HG02852 (cell line): ENCODE measurements at regions not wholly inside any gene's neighbourhood (a gene's known extent, or its start where the extent isn't known, plus 50 kb on each side); places are given as distances from the start of the nearest gene placed in this dataset.

Experiments
- ATAC-seq: cut with Tn5 transposase; IDR thresholded peaks from one replicate; pipeline ENCODE4 v1.9.1; 2021; ENCODE audit warnings: mild to moderate bottlenecking, moderate library complexity; ENCODE audit not compliant: unreplicated experiment

DNA sequence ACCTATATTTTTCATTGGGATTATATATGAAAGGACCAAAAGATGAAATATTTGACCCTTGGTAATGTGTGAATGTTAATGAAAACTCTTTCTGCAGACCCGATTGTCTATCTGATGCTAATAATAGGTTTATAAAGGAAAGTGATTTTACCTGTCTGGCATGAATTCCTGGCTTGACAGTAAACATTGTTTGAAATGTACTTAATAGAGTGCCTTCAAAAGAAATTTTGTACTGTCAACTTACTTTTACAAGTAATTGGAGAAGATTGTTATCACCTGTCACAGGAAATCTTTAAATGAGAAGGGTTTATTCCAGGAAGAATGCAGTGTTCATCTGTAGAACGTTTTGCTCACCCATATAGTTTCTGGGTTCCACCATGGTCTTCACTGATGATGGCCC is 588.2 kb downstream of the INHBA start:
- ATAC-seq: no peak

DNA sequence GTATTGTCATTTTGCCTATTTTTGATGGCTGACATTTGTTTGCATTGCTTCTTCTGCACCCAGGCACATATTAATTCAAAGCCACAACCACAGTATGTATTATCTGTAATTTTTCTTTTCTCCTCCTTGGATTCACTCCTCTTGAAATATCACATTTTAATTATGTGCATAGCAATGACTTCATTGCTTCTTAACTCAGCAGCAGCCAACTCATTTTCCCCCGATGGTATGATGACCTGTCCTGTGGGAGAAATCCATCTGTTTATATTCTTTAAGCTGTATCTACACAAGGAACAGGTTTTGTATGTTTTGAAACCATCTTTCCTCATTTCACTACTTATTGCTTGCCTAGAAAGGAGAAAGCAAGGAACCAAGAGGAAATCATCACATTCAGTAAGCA is 588.8 kb downstream of the INHBA start:
- no peak for ATAC-seq

DNA sequence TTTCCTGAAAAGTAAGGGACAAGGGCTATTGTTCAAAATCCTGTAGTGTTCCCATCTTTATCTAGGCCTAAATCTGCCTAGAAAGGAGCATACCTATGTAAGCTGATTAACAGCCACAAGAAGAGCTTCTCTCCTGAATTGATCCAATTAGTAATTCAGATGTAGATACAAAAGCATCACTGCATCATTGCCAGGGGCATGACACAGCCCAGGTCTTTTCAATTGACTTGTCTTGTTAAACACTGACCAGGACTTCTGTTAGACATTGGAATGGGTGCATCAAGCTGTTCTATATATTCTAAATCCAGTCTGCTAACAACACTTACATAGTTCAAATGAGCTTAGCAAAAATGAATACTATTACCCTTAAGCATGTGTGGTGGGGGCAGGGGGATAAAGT is 589.2 kb downstream of the INHBA start:
- no peak for ATAC-seq

DNA sequence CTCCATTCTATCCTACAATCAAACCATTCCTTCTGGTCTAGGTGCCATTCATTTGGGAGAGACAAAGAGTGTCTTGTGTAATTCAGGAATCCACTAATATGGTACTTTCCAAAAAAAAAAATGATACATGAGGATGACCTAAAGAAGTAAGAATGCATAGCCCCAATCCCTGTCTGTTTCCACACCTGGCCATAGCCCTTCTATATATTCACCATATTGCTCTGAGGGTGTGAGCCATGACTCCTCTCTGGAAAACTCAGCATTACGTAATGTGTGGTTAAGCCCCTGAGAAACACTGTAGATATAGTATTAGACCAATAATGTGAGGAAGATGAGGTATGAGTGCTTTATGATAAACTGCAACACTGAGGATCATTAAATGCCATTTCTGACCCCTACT is 592.7 kb downstream of the INHBA start:
- no peak for ATAC-seq

DNA sequence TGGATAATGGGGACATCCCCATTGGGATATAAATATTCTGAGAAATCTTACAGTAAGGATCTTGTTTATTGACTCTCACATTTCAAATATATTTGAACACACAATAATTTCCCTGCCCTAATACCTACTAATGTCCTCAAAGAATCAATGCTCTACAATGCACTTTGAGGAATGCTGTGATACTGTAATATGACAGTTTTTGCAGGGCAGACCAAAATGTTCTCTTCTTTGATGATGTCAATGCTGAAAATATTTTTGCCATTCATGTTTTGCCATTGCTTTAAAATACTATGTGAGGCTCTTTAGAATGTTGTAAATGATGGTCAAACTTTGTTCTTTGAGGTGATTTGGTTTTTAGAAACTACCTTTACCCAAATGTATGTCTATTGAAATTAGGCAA is 594.1 kb downstream of the INHBA start:
- no peak for ATAC-seq

DNA sequence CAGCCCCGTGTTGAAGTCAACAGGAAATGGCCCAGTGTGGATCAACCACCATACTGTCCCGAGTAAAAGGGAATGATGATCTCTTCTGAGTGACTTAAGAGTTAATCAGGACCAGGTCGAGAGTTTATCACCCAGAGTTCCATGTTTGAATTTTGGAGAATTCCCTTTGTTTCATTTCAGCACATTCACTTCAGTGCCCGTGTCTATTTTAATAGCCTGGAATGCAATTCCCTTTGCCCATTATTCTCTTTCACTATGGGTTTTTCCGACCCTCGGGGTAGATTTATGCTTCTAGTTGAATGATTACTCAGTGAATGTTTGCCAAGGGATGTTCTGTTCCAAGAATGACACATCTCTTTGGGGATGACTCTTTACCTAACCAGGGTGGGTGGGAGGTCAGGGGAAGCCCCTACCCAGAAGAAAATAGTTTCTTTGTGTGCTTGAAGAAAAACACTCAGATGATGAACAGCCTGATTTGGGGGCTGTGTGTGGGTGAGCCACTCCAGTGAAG is 594.9 kb downstream of the INHBA start:
- ATAC-seq: peak; percentile 40

DNA sequence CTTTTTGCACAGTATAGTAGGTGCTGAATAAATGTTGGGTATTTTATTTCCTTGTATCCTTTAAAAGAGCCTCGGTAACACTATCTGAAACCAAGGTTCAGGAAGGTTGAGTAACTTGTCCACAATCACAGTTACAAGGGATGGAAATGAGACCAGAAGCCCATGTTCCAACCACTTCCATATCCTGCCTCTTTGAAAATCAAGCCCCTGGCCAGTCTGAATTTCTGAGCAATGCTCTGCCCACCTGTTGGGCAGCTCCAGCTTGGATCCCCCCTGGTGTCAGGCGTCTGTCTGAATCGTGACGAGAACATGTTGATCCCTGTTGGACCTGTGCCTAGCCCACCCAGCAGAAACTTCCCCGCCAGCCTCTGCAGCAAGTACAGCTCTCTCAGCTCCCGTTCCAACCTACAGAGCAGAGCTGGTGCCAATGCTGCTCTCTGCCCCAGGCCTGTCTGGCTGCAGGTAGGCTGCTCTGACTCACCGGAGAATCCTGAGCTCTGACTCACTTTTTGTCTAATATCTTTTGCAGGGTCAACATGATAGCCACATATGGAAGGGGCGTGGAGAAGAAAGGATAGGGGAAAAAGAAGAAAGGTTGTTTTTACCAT is 595.5 kb downstream of the INHBA start:
- ATAC-seq: peak; percentile 32

DNA sequence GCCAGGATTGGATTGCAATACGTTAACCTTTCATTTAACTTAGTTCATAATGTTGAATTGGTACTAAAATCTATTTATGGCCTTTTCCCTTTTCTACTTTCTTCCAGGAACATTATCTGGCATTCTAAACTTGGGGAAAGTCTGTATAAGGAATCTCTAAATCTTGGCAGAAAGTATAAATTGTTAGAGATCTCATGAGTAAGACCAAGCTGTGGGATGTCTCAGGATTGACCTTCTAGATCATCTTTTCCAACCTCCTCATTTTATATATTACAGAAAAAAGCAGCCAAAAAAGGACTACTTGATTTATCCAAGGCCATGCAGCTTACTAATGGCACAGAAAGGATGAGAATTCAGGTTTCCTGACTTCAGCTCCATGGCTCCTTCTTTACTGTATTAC is 598.3 kb downstream of the INHBA start:
- no peak for ATAC-seq

DNA sequence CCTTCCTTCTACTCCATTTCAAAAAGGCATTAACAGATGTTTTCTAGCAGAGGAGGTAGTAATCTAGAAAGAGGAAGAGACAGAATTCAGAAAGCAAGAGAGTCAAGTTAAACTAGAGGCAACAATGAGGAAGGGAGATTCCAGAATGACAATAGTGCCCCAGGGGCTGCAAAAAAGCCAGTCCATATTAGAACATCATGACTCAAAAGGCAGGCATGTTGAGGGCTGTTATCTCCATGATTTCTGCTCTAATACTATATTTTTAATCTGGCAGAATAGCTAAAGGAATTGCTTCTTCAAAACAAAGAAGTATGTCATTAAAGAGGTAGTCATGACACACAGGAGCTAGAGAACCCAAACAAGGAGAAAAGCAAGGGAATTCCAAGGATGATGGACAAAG is 599.6 kb downstream of the INHBA start:
- ATAC-seq: peak; percentile 73

DNA sequence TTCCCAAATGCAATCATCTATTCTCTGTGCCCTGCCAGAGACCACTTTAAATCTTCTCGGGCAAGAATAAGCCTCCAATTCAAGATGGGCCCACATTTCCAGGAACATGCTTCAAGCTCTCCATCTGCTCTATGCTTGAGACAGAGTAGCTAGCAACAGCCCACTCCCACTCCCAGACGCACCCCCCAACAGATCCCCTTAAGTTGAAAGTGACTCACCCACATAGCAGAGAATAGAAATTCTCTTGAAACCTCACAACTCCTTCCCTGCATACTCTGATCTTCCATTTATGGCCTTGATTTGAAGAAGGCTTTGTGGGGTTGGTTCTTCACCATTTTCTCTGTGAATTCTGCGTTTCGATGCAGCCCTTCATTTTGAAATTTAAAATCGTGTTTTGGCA is 604.0 kb downstream of the INHBA start:
- no peak for ATAC-seq

DNA sequence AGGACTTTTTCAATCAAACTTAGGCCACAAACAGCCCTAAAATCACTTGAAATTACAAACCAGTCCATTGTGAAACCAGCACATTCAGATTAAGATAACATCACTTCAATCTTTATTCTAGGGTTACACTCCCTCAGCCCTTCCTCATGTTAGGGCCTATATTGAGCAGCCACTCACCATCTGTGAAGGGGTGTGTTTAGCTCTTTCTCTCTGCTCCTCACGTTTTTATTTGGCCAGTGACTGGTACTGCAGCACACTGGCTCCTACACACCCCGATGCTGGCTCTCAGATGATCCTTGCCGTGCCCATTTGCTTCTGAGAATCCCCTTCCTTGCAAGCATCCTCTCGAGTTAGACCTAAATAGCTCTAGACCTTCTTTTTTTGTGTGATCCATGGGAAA is 604.5 kb downstream of the INHBA start:
- no peak for ATAC-seq

DNA sequence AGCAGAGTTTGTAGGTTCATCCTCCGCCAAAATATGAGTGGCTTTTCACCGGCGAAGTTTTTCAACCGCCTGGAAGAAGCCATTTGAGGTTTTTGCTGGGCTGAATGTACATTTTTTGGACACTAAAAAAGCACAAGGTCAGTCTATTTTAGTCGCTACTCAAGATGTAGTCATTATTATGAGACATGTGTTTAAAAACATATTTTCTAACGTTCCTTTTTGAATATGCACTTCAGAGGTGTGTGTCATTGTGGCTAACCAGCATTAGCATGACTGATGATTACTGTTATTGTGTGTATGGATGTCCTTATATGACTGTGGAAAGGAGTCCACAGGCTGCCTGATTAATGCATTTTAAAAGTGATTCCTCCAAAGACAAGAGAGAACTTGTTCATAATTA is 605.4 kb downstream of the INHBA start:
- ATAC-seq: no peak

DNA sequence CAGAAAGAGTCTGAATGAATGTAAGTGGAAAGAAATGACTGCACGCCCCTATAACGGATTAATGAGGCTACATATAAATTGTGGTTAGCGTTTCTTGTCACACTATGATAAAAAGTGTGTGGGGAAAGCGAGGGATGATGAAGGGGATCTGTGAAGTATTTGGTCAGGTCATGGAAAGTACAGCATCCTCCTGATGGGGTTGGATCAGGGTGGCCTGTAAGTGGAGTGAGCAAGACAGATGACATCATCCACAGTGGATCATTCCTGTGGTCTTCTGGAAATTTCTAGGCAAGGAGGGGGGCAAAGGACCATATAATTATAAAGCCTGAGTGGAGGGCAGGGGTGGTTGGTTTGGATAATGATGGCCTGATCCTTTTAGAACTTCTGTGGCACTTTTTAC is 606.0 kb downstream of the INHBA start:
- no peak for ATAC-seq

DNA sequence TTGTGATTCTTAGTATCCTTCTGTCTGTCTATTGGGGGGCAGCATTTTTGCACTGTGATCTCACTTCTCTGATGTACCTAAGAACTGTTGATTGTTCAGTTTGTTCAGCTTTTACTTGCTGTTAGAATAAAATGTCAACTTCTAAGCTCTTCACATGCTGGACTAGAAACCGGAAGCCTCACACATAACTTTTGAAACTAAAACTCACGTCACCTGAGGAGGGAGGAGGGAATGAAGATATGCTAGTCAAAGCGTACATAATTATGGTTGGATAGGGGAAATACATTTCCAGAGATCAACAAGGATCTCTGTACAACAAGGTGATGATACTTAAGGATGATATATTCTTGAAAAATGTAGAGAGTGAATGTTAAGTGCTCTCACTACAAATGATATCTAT is 609.7 kb downstream of the INHBA start:
- ATAC-seq: no peak

DNA sequence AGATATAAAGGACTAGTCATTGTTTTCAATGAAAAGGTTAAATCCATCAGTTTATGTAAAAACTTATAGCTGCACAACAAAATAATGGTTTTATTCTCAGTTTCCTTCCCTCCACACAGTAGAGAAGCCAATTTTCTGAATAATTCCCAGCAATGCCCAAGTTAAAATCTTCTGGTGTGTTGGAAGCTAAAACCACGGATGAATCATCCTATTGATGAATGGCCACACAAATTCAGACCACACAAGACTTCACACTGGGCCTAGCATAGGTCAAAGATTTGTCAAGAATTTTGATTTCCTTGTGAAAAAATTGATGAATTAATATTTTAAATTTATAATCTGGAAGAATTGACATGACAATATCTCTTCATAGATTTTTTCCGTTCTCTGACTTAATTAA is 617.6 kb downstream of the INHBA start:
- ATAC-seq: no peak

DNA sequence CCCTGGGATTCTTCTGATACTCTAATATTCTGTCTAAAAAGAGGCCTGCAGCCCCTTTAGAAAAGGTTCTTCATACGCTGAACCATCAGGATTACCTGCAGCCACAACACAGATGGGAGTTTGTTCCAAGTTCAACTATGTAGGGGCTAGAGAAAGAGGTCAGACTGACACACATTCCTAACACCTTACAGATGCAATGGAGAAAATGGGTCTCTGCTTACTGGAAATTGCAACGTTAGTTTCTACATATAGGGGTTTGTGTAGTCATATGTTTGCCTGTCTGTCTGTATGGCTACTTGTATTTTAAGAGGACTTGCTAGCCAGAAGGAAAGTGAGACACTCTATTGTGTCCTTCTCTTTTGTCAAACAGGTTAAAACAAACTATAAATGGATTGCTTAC is 618.5 kb downstream of the INHBA start:
- no peak for ATAC-seq

DNA sequence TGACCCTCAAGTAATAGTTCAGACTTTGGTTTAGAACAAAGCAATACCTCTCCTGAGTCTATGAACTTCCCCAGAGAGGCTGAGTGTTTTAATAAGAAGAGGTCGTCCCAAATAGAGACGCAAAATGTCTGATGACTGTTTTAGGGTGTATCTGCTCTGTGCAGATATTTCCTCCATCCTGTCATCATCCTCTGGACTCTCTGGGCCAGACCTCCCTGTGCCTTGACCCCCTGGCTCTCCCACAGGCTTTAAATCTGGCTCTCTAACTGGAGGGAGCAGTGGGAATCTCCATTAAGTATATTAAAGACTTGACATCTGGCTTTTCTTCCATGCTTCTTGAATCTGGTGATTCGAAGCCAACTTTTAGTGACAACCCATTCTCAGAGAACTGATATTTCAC is 633.3 kb downstream of the INHBA start:
- ATAC-seq: no peak

DNA sequence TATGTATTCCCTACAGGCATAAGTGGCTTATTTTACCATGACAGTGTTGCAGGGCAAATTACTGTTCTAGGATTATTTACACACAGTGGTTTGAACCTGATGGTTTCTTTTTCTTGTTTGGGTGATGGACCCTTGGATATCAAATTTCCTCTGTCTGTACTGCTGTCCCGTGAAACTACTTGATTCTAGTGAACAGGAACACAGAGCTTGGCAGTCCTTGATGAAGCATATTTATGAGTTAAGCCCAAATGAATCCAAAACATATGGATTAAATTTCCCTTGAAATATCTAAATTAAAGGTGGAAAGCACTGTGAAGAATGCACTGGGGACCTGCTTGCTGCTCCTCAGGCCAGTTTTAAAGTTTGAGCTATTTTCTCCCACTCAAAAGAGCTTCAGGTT is 635.3 kb downstream of the INHBA start:
- no peak for ATAC-seq

DNA sequence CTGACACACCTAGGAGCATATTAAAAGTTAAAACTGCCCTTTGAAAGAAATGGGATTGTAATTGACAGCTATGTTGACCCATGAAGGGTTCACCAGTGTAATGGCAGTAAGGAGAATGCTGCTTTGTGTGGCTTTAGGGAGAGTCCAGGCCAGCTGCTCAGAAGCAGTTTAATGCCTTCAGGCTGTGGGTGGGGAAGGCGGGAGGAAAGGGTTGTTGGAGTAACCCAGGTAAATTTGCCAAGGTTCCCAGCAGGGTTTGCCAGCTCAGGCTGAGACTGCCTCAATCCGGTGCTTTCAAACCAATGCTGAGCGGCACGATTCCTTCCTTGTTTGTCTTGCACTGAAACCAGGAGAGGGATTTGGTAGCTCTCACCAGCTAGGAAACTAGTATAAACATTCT is 637.2 kb downstream of the INHBA start:
- ATAC-seq: no peak

DNA sequence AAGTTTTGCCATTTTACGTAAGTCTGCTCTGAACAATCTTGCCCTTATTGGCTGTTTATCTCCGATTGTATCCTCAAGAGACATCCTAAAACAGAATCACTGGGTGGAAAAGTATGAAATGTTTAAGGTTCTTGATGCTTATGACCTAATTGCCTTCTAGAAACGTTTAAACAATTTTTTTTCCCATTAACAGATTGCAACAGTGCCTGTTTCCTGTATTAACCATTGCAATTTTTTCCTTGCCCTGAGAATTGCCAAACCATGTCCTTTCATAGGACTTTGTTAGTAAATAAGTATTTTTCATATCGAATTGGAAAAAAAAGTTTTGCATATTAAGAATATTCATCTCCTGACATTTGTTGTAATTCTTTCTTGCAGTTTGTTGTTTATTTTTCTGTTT is 639.8 kb downstream of the INHBA start:
- ATAC-seq: no peak

DNA sequence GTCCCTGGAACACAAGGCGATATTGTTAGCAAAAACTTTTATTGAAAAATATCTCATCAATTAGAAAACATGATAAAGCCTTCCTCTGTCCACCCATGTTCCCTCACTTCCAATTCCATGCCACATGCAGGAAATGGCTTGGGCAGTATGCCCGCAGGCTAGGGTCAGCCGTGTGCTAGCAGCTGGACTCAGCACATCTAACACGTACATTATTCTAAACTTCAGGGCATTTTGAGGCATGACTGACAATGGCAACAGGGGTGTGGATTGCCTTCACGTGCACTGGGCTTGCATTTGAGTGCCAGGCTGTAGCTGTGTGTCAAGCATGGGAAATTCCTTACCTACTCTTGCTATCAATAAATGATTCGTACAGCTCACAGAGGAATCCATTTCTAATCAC is 642.1 kb downstream of the INHBA start:
- ATAC-seq: no peak

DNA sequence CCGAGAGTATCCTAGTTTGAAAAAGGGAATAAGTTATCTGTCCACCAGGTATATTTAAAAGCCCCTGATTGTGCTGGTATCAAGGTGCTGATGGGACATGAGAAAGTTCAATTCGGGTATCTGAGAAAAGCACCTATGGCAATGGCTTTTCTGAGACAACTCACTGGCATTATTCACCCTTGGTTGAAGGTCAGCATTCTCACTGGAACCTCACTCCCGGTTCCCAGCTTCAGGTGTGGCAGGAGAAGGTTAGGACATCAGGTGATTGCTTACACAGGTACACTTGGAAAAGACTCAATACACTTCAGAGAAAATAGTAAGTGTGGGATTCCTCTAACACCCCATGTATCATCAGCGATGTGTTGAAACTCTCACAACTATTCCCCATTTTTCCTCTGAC is 643.1 kb downstream of the INHBA start:
- no peak for ATAC-seq

DNA sequence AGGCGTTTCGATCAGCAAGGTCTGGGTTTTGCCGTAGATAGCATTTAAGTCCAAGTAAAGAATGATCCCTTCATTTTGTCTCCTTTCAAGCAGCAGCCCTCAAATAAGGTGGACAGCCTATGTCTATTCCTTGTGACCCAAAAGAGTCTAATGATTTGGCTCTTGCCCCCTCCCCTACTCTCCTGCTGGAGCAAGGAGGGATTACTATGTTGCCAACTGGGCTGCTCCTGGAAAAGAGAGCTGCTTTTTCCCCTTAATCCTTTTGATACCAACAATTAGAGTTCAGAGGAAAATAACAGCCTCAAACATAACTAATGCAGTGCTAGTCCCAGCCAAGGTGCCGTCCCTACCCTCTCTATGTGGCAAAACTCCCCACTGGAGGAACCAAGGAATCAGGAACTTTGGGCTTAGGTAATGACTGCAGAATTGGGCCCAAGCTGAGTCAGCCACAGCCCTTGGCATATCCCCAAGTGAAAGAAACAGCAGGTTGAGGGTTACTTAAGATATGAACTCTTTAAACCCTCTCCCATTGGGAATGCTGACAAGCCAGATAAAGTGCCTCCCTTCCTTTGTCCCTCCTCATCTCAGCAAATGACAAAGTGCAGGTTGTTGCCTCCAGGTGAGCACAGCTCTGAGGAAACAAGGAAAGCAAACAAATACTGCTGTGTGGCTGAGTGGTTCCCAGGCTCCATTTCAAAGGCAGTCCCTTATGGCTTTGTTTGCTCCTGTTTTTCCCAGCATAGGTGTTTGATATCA is 643.7 kb downstream of the INHBA start:
- ATAC-seq: no peak
